Fibroblast of lung (primary cell): ENCODE measurements at regions not wholly inside any gene's neighbourhood (a gene's known extent, or its start where the extent isn't known, plus 50 kb on each side); places are given as distances from the start of the nearest gene placed in this dataset.

Experiments used
- DNase-seq, 2 donors: peaks; one replicate each; pipeline versions ENCODE4 v3.0.0 to v3.0.0-alpha.2; 2010; ENCODE audit warnings: low read depth in 2 of 2
- H2AFZ ChIP-seq: 2 replicates; pipeline ENCODE4 v1.5.1; 2012; ENCODE audit warnings: low read length, control low read depth, inconsistent platforms
- H3K27ac ChIP-seq: 2 replicates; pipeline ENCODE4 v1.5.1; 2011; ENCODE audit warnings: low read length, control low read depth; ENCODE audit not compliant: insufficient read depth
- H3K27me3 ChIP-seq: 2 replicates; pipeline ENCODE4 v1.5.1; 2011; ENCODE audit warnings: mild to moderate bottlenecking, low read length; ENCODE audit not compliant: control insufficient read depth, insufficient read depth
- H3K36me3 ChIP-seq: 2 replicates; pipeline ENCODE4 v1.5.1; 2011; ENCODE audit warnings: low read length; ENCODE audit not compliant: control insufficient read depth, insufficient read depth
- H3K4me1 ChIP-seq: 2 replicates; pipeline ENCODE4 v1.5.1; 2011; ENCODE audit warnings: low read length; ENCODE audit not compliant: control insufficient read depth, insufficient read depth; ENCODE audit errors: extremely low read depth
- H3K4me2 ChIP-seq: 2 replicates; pipeline ENCODE4 v1.5.1; 2011; ENCODE audit warnings: low read length, control low read depth; ENCODE audit not compliant: insufficient read depth; ENCODE audit errors: extremely low read depth
- H3K4me3 ChIP-seq, 4 experiments: fragments of 200-600 bp in 1 of 4; sonication (generic) in 1 of 4; replicated peaks in 1 of 4; 2 replicates each; pipeline ENCODE4 v1.5.1; 2011 to 2016; ENCODE audit warnings: low read length in 4 of 4, low read depth in 3 of 4, mild to moderate bottlenecking in 3 of 4, control low read depth in 2 of 4, inconsistent platforms in 1 of 4, mixed read lengths in 1 of 4; ENCODE audit not compliant: insufficient read depth in 1 of 4; ENCODE audit errors: control extremely low read depth in 1 of 4
- H3K79me2 ChIP-seq: 2 replicates; pipeline ENCODE4 v1.5.1; 2012; ENCODE audit warnings: mild to moderate bottlenecking, low read length, inconsistent platforms; ENCODE audit not compliant: control insufficient read depth, insufficient read depth
- H3K9ac ChIP-seq: 2 replicates; pipeline ENCODE4 v1.5.1; 2011; ENCODE audit warnings: mild to moderate bottlenecking, low read length, control low read depth; ENCODE audit not compliant: insufficient read depth
- H3K9me3 ChIP-seq: 2 replicates; pipeline ENCODE4 v1.5.1; 2012; ENCODE audit warnings: low read depth, low read length; ENCODE audit not compliant: control insufficient read depth, insufficient read depth
- H4K20me1 ChIP-seq: 2 replicates; pipeline ENCODE4 v1.5.1; 2011; ENCODE audit warnings: low read length; ENCODE audit not compliant: control insufficient read depth, insufficient read depth; ENCODE audit errors: extremely low read depth
- EZH2 ChIP-seq: IDR thresholded peaks from 2 replicates; pipeline ENCODE4 v1.5.1; 2012; ENCODE audit warnings: low read length, control low read depth, mild to moderate bottlenecking; ENCODE audit errors: missing control alignments
- TF ChIP-seq, protein P1 (sequence below), 2 donors: IDR thresholded peaks in 1 of 2; conservative IDR thresholded peaks in 1 of 2; 1 replicate in 1 of 2; 2 replicates in 1 of 2; pipeline ENCODE4 v1.5.1; 2011 to 2012; ENCODE audit warnings: low read length in 2 of 2, control low read depth in 1 of 2, inconsistent platforms in 1 of 2, low read depth in 1 of 2, mild to moderate bottlenecking in 1 of 2

DNA sequence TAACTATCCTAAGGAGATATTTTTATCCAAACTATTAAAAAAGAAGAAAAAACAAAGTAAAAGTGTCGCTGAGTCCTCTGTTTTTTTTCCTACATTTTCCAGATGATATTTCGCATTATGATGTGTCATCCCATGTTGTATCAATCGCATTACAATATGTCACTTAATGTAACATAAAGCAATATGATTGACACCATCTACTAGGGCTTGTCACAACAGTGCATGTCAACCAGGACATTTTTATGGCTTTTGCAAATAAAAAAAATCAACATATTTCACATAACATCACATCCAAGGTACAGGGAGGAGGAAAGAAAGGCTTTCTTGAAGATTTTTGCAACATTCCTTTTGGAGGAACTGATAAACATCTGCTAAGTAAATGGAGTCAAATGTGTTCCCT, 308.9 kb downstream of the ETAA1 start:
- no peaks in the 10 kb centered on the region for H3K36me3 ChIP-seq
- no peaks in the 10 kb centered on the region for H3K79me2 ChIP-seq
- no peaks in the 10 kb centered on the region for H3K4me1 ChIP-seq
- H3K4me2 ChIP-seq: no peak overlapping the region
- no peak overlapping the region for H2AFZ ChIP-seq
- H3K27ac ChIP-seq: no peak overlapping the region
- H3K4me3 ChIP-seq: no peak overlapping the region
- TF ChIP-seq EZH2: no peak
- TF ChIP-seq, protein P1, sequence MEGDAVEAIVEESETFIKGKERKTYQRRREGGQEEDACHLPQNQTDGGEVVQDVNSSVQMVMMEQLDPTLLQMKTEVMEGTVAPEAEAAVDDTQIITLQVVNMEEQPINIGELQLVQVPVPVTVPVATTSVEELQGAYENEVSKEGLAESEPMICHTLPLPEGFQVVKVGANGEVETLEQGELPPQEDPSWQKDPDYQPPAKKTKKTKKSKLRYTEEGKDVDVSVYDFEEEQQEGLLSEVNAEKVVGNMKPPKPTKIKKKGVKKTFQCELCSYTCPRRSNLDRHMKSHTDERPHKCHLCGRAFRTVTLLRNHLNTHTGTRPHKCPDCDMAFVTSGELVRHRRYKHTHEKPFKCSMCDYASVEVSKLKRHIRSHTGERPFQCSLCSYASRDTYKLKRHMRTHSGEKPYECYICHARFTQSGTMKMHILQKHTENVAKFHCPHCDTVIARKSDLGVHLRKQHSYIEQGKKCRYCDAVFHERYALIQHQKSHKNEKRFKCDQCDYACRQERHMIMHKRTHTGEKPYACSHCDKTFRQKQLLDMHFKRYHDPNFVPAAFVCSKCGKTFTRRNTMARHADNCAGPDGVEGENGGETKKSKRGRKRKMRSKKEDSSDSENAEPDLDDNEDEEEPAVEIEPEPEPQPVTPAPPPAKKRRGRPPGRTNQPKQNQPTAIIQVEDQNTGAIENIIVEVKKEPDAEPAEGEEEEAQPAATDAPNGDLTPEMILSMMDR (conservative IDR thresholded peaks at IDR 0.05 in 1 of 2, IDR thresholded peaks at IDR 0.05 in 1 of 2; ENCODE audit: low read depth in 1 of 2, low read length in 2 of 2): no peak
- no peaks in the 10 kb centered on the region for H4K20me1 ChIP-seq
- H3K9me3 ChIP-seq: no peaks in the 10 kb centered on the region
- H3K27me3 ChIP-seq: no peaks in the 10 kb centered on the region
- H3K9ac ChIP-seq: no peak overlapping the region
- no peak for DNase-seq

DNA sequence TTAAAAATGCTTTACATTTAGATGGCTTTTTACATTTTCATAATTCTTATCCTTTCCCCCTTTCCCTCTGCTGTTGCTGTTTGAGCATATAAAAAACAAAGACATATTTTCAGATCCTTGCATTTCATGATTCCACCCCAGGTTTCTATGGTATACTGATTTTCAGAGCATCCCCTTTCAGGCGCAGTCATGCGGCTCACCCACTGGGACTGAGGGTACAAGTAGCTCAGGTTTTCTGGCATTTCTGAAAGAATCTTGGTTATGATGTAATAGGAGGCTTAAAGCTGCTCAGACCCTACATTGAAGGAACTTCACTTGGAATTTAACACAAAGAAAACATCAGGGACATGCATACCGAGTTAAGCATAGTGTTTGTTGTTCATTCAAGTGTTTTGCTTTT, 310.8 kb downstream of the ETAA1 start:
- Histone ChIP-seq H3K36me3 (no peaks in the 10 kb centered on the region), H4K20me1 (no peaks in the 10 kb centered on the region), H3K9ac (no peak overlapping the region), H3K79me2 (no peaks in the 10 kb centered on the region), H3K27me3 (no peaks in the 10 kb centered on the region), H3K9me3 (no peaks in the 10 kb centered on the region), H3K4me1 (no peaks in the 10 kb centered on the region), H2AFZ (no peak overlapping the region), H3K4me3 (no peak overlapping the region), H3K27ac (no peak overlapping the region), H3K4me2 (no peak overlapping the region)
- TF ChIP-seq, protein P1 (conservative IDR thresholded peaks at IDR 0.05 in 1 of 2, IDR thresholded peaks at IDR 0.05 in 1 of 2; ENCODE audit: low read depth in 1 of 2, low read length in 2 of 2): no peak
- TF ChIP-seq EZH2: no peak
- no peak for DNase-seq

DNA sequence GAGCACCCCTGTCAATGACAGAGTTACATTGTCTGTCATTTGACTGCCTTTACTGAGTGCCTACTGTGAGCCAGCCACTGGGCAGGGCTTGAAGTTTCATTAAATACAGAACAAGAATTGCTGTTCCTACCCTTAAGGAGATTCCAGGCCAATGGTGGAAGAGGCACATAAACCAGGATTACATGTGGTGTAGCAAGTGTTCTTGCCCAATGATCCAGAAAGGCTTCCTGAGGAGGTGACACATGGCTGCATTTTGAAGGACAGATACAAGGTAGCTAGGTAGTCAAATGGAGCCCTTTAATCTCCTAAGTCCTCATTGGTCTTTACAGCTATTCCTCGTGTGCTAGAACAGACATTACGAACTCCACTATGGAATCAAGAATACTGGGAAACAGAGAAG, 312.7 kb downstream of the ETAA1 start:
- DNase-seq: no peak
- TF ChIP-seq, protein P1 (conservative IDR thresholded peaks at IDR 0.05 in 1 of 2, IDR thresholded peaks at IDR 0.05 in 1 of 2; ENCODE audit: low read depth in 1 of 2, low read length in 2 of 2): no peak
- no peak for TF ChIP-seq EZH2
- H3K27me3 ChIP-seq: no peaks in the 10 kb centered on the region
- no peak overlapping the region for H3K4me2 ChIP-seq
- H3K36me3 ChIP-seq: no peaks in the 10 kb centered on the region
- H3K9me3 ChIP-seq: no peaks in the 10 kb centered on the region
- H3K4me3 ChIP-seq: no peak overlapping the region
- no peaks in the 10 kb centered on the region for H3K79me2 ChIP-seq
- H4K20me1 ChIP-seq: no peaks in the 10 kb centered on the region
- H3K27ac ChIP-seq: no peak overlapping the region
- no peak overlapping the region for H2AFZ ChIP-seq
- H3K9ac ChIP-seq: no peak overlapping the region
- H3K4me1 ChIP-seq: no peaks in the 10 kb centered on the region
